GM23248 (cell line): ENCODE measurements at regions not wholly inside any gene's neighbourhood (a gene's known extent, or its start where the extent isn't known, plus 50 kb on each side); places are given as distances from the start of the nearest gene placed in this dataset.

Experiments
- DNase-seq: peaks from one replicate; pipeline ENCODE4 v3.0.0-alpha.2; 2015
- H2AFZ ChIP-seq: fragments of 200-600 bp; sonication (generic); 2 replicates; pipeline ENCODE4 v1.6.1; 2016; ENCODE audit warnings: antibody characterized with exemption
- H3F3A ChIP-seq: fragments of 200-600 bp; sonication (generic); 2 replicates; pipeline ENCODE4 v1.6.1; 2016; ENCODE audit warnings: mild to moderate bottlenecking, antibody characterized with exemption, mixed run types; ENCODE audit not compliant: insufficient read depth
- H3K27ac ChIP-seq: fragments of 200-600 bp; sonication (generic); 2 replicates; pipeline ENCODE4 v1.5.1; 2016; ENCODE audit warnings: mild to moderate bottlenecking
- H3K27me3 ChIP-seq: fragments of 200-600 bp; sonication (generic); replicated peaks from 2 replicates; pipeline ENCODE4 v1.6.1; 2016; ENCODE audit warnings: mild to moderate bottlenecking; ENCODE audit not compliant: insufficient read depth
- H3K36me3 ChIP-seq: fragments of 200-600 bp; sonication (generic); 2 replicates; pipeline ENCODE4 v1.6.1; 2016; ENCODE audit warnings: low read depth, mild to moderate bottlenecking
- H3K4me1 ChIP-seq: fragments of 200-600 bp; sonication (generic); 2 replicates; pipeline ENCODE4 v1.6.1; 2016; ENCODE audit warnings: mild to moderate bottlenecking; ENCODE audit not compliant: insufficient read depth
- H3K4me2 ChIP-seq: fragments of 200-600 bp; sonication (generic); one replicate; pipeline ENCODE4 v1.6.1; 2016; ENCODE audit warnings: mild to moderate bottlenecking; ENCODE audit not compliant: unreplicated experiment
- H3K4me3 ChIP-seq: fragments of 200-600 bp; sonication (generic); 2 replicates; pipeline ENCODE4 v1.5.1; 2016; ENCODE audit warnings: mild to moderate bottlenecking
- H3K79me2 ChIP-seq: fragments of 200-600 bp; sonication (generic); 2 replicates; pipeline ENCODE4 v1.6.1; 2016; ENCODE audit warnings: mild to moderate bottlenecking; ENCODE audit not compliant: insufficient read depth
- H3K9ac ChIP-seq: fragments of 200-600 bp; sonication (generic); 2 replicates; pipeline ENCODE4 v1.6.1; 2016; ENCODE audit warnings: mild to moderate bottlenecking
- H3K9me2 ChIP-seq: fragments of 200-600 bp; sonication (generic); 2 replicates; pipeline ENCODE4 v1.6.1; 2016; ENCODE audit warnings: mixed run types, mild to moderate bottlenecking, moderate library complexity; ENCODE audit not compliant: insufficient read depth
- H3K9me3 ChIP-seq: fragments of 200-600 bp; sonication (generic); one replicate; pipeline ENCODE4 v1.6.1; 2017; ENCODE audit warnings: low read depth
- H4K20me1 ChIP-seq: fragments of 200-600 bp; sonication (generic); 2 replicates; pipeline ENCODE4 v1.6.0; 2016; ENCODE audit not compliant: insufficient read depth
- EZH2 ChIP-seq: fragments of 200-600 bp; sonication (generic); IDR thresholded peaks from 2 replicates; pipeline ENCODE4 v1.6.1; 2018; ENCODE audit warnings: antibody characterized with exemption, mild to moderate bottlenecking; ENCODE audit not compliant: insufficient read depth, poor library complexity, severe bottlenecking
- EZH2phosphoT487 ChIP-seq: fragments of 200-600 bp; sonication (generic); IDR thresholded peaks from 2 replicates; pipeline ENCODE4 v1.6.1; 2018; ENCODE audit warnings: antibody characterized with exemption, moderate library complexity, mild to moderate bottlenecking, low read depth; ENCODE audit not compliant: insufficient read depth
- WGBS, 2 experiments: methylation state at CpG; one replicate each; pipeline ENCODE4 v1.1.6; 2015 to 2017; ENCODE audit warnings: low lambda C conversion rate in 2 of 2, low coverage in 1 of 2; ENCODE audit errors: missing lambda C conversion rate in 2 of 2; 5-methylcytosine and 5-hydroxymethylcytosine counted together
- in situ Hi-C: fragments of 300-500 bp; cut with MboI; formaldehyde crosslinking; loops from 2 replicates; pipeline ENCODE4 v1.15.0; 2020

GRCh38 chr6:71588490-71588889 is 297.9 kb upstream of the RIMS1 start:
- H3K9me2 ChIP-seq, result no peaks in the 10 kb centered on the region
- 12 to 19% methylated on average over 28 of the region's 28 CpGs for WGBS, 2 experiments
- no peak overlapping the region for H3K9ac ChIP-seq
- H3K4me3 ChIP-seq, result no peak overlapping the region; the same call in 1 of the 2 replicates
- in situ Hi-C loops, result no loop called here
- H3K79me2 ChIP-seq, result no peaks in the 10 kb centered on the region
- H3K4me2 ChIP-seq, result no peak overlapping the region
- H3F3A ChIP-seq, result no peaks in the 10 kb centered on the region
- H3K27ac ChIP-seq, result no peak overlapping the region
- H2AFZ ChIP-seq, result peak overlapping the region; percentile 46; the same call in 1 of the 2 replicates
- H3K4me1 ChIP-seq, result peaks cover 12% of the 10 kb centered on the region; the same call in 1 of the 2 replicates
- H4K20me1 ChIP-seq, result no peaks in the 10 kb centered on the region
- TF ChIP-seq EZH2 (no peak), EZH2phosphoT487 (no peak)
- no peaks in the 10 kb centered on the region for H3K36me3 ChIP-seq
- no peaks in the 10 kb centered on the region for H3K9me3 ChIP-seq
- DNase-seq, result no peak
- H3K27me3 ChIP-seq, result no peaks in the 10 kb centered on the region

- peaks cover 12% of the 10 kb centered on the region; the same call in 1 of the 2 replicates for H3K4me1 ChIP-seq
- H3K4me2 ChIP-seq, result no peak overlapping the region
- no peaks in the 10 kb centered on the region for H3F3A ChIP-seq
- H4K20me1 ChIP-seq, result no peaks in the 10 kb centered on the region
- in situ Hi-C loops, result no loop called here
- no peaks in the 10 kb centered on the region for H3K36me3 ChIP-seq
- no peaks in the 10 kb centered on the region for H3K9me2 ChIP-seq
- no peak for DNase-seq
- no peak overlapping the region for H3K4me3 ChIP-seq
- H3K79me2 ChIP-seq, result no peaks in the 10 kb centered on the region
- no peak overlapping the region for H3K27ac ChIP-seq
- H3K9ac ChIP-seq, result no peak overlapping the region
- H2AFZ ChIP-seq, result no peak overlapping the region
- TF ChIP-seq EZH2phosphoT487 (no peak), EZH2 (no peak)
- no peaks in the 10 kb centered on the region for H3K27me3 ChIP-seq
- 49 to 50% methylated on average over 5 of the region's 5 CpGs for WGBS, 2 experiments
- no peaks in the 10 kb centered on the region for H3K9me3 ChIP-seq
Observed at GRCh38 chr6:71589254-71589653, 297.1 kb upstream of the RIMS1 start.

GRCh38 chr6:71592643-71593042 is 293.7 kb upstream of the RIMS1 start:
- TF ChIP-seq EZH2 (no peak), EZH2phosphoT487 (no peak)
- no peak overlapping the region for H3K4me3 ChIP-seq
- in situ Hi-C loops, result no loop called here
- H3K9ac ChIP-seq, result no peak overlapping the region
- no peaks in the 10 kb centered on the region for H3F3A ChIP-seq
- H3K9me2 ChIP-seq, result no peaks in the 10 kb centered on the region
- H3K79me2 ChIP-seq, result no peaks in the 10 kb centered on the region
- H2AFZ ChIP-seq, result no peak overlapping the region
- no peak overlapping the region for H3K27ac ChIP-seq
- no peaks in the 10 kb centered on the region for H3K36me3 ChIP-seq
- no peak overlapping the region for H3K4me2 ChIP-seq
- H3K27me3 ChIP-seq, result no peaks in the 10 kb centered on the region
- no peaks in the 10 kb centered on the region for H3K9me3 ChIP-seq
- H4K20me1 ChIP-seq, result no peaks in the 10 kb centered on the region
- no peak for DNase-seq
- peaks cover 12% of the 10 kb centered on the region; the same call in 1 of the 2 replicates for H3K4me1 ChIP-seq

GRCh38 chr6:71599359-71599758 is 287.0 kb upstream of the RIMS1 start:
- Histone ChIP-seq H3K9ac (no peak overlapping the region), H3K4me3 (no peak overlapping the region), H3K9me3 (no peaks in the 10 kb centered on the region), H4K20me1 (no peaks in the 10 kb centered on the region), H3K27me3 (no peaks in the 10 kb centered on the region), H3K4me2 (no peak overlapping the region), H3K36me3 (no peaks in the 10 kb centered on the region), H3F3A (peaks cover 17% of the 10 kb centered on the region), H3K4me1 (peaks cover 47% of the 10 kb centered on the region), H3K27ac (no peak overlapping the region), H3K9me2 (no peaks in the 10 kb centered on the region), H2AFZ (no peak overlapping the region), H3K79me2 (no peaks in the 10 kb centered on the region)
- DNase-seq, result no peak
- in situ Hi-C loops, result no loop called here
- TF ChIP-seq EZH2phosphoT487, result no peak
- no peak for TF ChIP-seq EZH2

- Histone ChIP-seq H3K4me2 (peak overlapping the region; percentile 25), H3K27me3 (no peaks in the 10 kb centered on the region), H4K20me1 (no peaks in the 10 kb centered on the region), H3K9me3 (no peaks in the 10 kb centered on the region), H3K79me2 (no peaks in the 10 kb centered on the region), H2AFZ (no peak overlapping the region), H3K27ac (peak overlapping the region; percentile 26), H3K4me1 (peaks cover 48% of the 10 kb centered on the region), H3K4me3 (peak overlapping the region; percentile 11; the same call in 1 of the 2 replicates), H3K9ac (no peak overlapping the region), H3K9me2 (no peaks in the 10 kb centered on the region), H3F3A (peaks cover 17% of the 10 kb centered on the region), H3K36me3 (no peaks in the 10 kb centered on the region)
- peak; percentile 84 for DNase-seq
- in situ Hi-C loops, result no loop called here
- TF ChIP-seq EZH2, result no peak
- no peak for TF ChIP-seq EZH2phosphoT487
- WGBS, 2 experiments, result 29 to 32% methylated on average over 2 of the region's 2 CpGs
Observed at GRCh38 chr6:71602385-71603007, 283.9 kb upstream of the RIMS1 start.
